WTC11 (cell line): ENCODE measurements at regions not wholly inside any gene's neighbourhood (a gene's known extent, or its start where the extent isn't known, plus 50 kb on each side); places are given as distances from the start of the nearest gene placed in this dataset.

Experiments
- ATAC-seq: fragments of 200-7000 bp; cut with Tn5 transposase; 2 replicates; pipeline ENCODE4 v1.10.0; 2021; ENCODE audit warnings: mild to moderate bottlenecking, moderate library complexity
- CTCF ChIA-PET: fragments of 300-600 bp; sonication (Branson Sonifier 250); formaldehyde crosslinking; loops from one replicate; lab custom pipeline; 2021; ENCODE audit warnings: antibody characterized with exemption; lab: Charles Lee
- POLR2A ChIA-PET: fragments of 350-600 bp; sonication (Branson Sonifier 250); formaldehyde crosslinking; loops from one replicate; lab custom pipeline; 2021; ENCODE audit warnings: antibody characterized with exemption; lab: Charles Lee
- DNase-seq: peaks from one replicate; pipeline ENCODE4 v3.0.0; 2021; ENCODE audit warnings: low spot score
- H3K27ac Mint-ChIP-seq: 2 replicates; pipeline ENCODE4 v1.8.0; 2021; ENCODE audit warnings: mixed read lengths
- H3K27me3 Mint-ChIP-seq: 2 replicates; pipeline ENCODE4 v1.8.0; 2021; ENCODE audit warnings: low read depth, mild to moderate bottlenecking, moderate library complexity, mixed read lengths
- H3K36me3 Mint-ChIP-seq: 2 replicates; pipeline ENCODE4 v1.8.0; 2021; ENCODE audit warnings: mixed read lengths
- H3K4me1 Mint-ChIP-seq: 2 replicates; pipeline ENCODE4 v1.8.0; 2022; ENCODE audit warnings: mixed read lengths
- H3K4me3 Mint-ChIP-seq: 2 replicates; pipeline ENCODE4 v1.8.0; 2021; ENCODE audit warnings: mild to moderate bottlenecking, moderate library complexity, mixed read lengths
- H3K9me3 Mint-ChIP-seq: 2 replicates; pipeline ENCODE4 v1.8.0; 2021; ENCODE audit warnings: mixed read lengths
- AFF4 ChIP-seq: sonication (generic); formaldehyde crosslinking; IDR thresholded peaks from 2 replicates; pipeline ENCODE4 v1.8.1; 2023; ENCODE audit warnings: mild to moderate bottlenecking, missing genetic modification reagents, borderline replicate concordance
- ARID4B ChIP-seq: sonication (generic); formaldehyde crosslinking; IDR thresholded peaks from 2 replicates; pipeline ENCODE4 v1.8.0; 2023; ENCODE audit warnings: missing genetic modification reagents, mild to moderate bottlenecking, borderline replicate concordance
- ATF1 ChIP-seq: sonication (generic); formaldehyde crosslinking; IDR thresholded peaks from 2 replicates; pipeline ENCODE4 v1.8.1; 2023; ENCODE audit warnings: mild to moderate bottlenecking, moderate library complexity, missing genetic modification reagents
- CTCF ChIP-seq: fragments of 200-600 bp; IDR thresholded peaks from 2 replicates; pipeline ENCODE4 v1.8.0; 2022; ENCODE audit warnings: antibody characterized with exemption
- E2F4 ChIP-seq: sonication (generic); formaldehyde crosslinking; IDR thresholded peaks from 2 replicates; pipeline ENCODE4 v1.8.1; 2022; ENCODE audit warnings: low read depth, mild to moderate bottlenecking, moderate library complexity, missing genetic modification reagents, borderline replicate concordance
- ESRRA ChIP-seq: sonication (generic); formaldehyde crosslinking; IDR thresholded peaks from 2 replicates; pipeline ENCODE4 v1.8.1; 2022; ENCODE audit warnings: mild to moderate bottlenecking, missing genetic modification reagents, borderline replicate concordance
- RORB ChIP-seq: fragments of 250-450 bp; sonication (Bioruptor Pico); IDR thresholded peaks from 2 replicates; pipeline ENCODE4 v1.9.0; 2021; ENCODE audit warnings: mild to moderate bottlenecking
- USF1 ChIP-seq: sonication (generic); formaldehyde crosslinking; IDR thresholded peaks from 2 replicates; pipeline ENCODE4 v1.8.0; 2022; ENCODE audit warnings: mild to moderate bottlenecking, missing genetic modification reagents

GRCh38 chr9:3751125-3751758 lies 225.4 kb upstream of the RFX3 start (continued):
- TF ChIP-seq AFF4 (CRISPR knock-in tag) (no peak), ATF1 (CRISPR knock-in tag) (no peak)

- peaks cover 4% of the 10 kb centered on the region; the same call in 1 of the 2 replicates for H3K9me3 Mint-ChIP-seq
- peaks cover 21% of the 10 kb centered on the region for H3K4me1 Mint-ChIP-seq
- DNase-seq (no peak), ATAC-seq (no peak)
- CTCF ChIA-PET, result interaction anchor here (1.5 kb wide), 1 partner anchor 21 kb away, joined by 3 read pairs; no protein-coding TSS in a partner anchor
- TF ChIP-seq ARID4B (CRISPR knock-in tag) (no peak), USF1 (CRISPR knock-in tag) (no peak), RORB (no peak), E2F4 (CRISPR knock-in tag) (no peak), CTCF (no peak), ESRRA (CRISPR knock-in tag) (no peak)
- POLR2A ChIA-PET, result no interaction called here
- no peak overlapping the region for H3K4me3 Mint-ChIP-seq
- H3K36me3 Mint-ChIP-seq, result no peaks in the 10 kb centered on the region
- no peaks in the 10 kb centered on the region for H3K27me3 Mint-ChIP-seq
- H3K27ac Mint-ChIP-seq, result no peak overlapping the region
These were observed 224.5 kb upstream of the RFX3 start for GRCh38 chr9:3750321-3750720.
